H9 (cell line): ENCODE measurements at regions not wholly inside any gene's neighbourhood (a gene's known extent, or its start where the extent isn't known, plus 50 kb on each side); places are given as distances from the start of the nearest gene placed in this dataset.

Experiments
- DNase-seq: peaks from one replicate; pipeline ENCODE4 v3.0.0-alpha.2; 2017
- H2AFZ ChIP-seq: one replicate; pipeline ENCODE4 v1.6.1; 2013; ENCODE audit warnings: mild to moderate bottlenecking, low read length, control low read depth, moderate library complexity
- H2AK5ac ChIP-seq: 2 replicates; pipeline ENCODE4 v1.6.1; 2013; ENCODE audit warnings: low read length, control low read depth, mixed read lengths; ENCODE audit not compliant: insufficient read length
- H2BK120ac ChIP-seq: one replicate; pipeline ENCODE4 v1.6.1; 2013; ENCODE audit warnings: low read depth, mild to moderate bottlenecking, low read length, control low read depth, inconsistent platforms; ENCODE audit not compliant: poor library complexity, severe bottlenecking
- H2BK12ac ChIP-seq: 2 replicates; pipeline ENCODE4 v1.6.1; 2013; ENCODE audit warnings: low read length, control low read depth, mixed read lengths, low read depth; ENCODE audit not compliant: insufficient read length
- H2BK15ac ChIP-seq: 2 replicates; pipeline ENCODE4 v1.6.1; 2013; ENCODE audit warnings: low read depth, low read length, control low read depth
- H2BK20ac ChIP-seq: one replicate; pipeline ENCODE4 v1.6.1; 2013; ENCODE audit warnings: low read depth, mild to moderate bottlenecking, low read length, control low read depth, inconsistent platforms; ENCODE audit not compliant: poor library complexity, severe bottlenecking
- H2BK5ac ChIP-seq: 2 replicates; pipeline ENCODE4 v1.6.1; 2013; ENCODE audit warnings: low read length, control low read depth, mixed read lengths; ENCODE audit not compliant: insufficient read length
- H3K14ac ChIP-seq: 2 replicates; pipeline ENCODE4 v1.6.1; 2013; ENCODE audit warnings: low read length, control low read depth; ENCODE audit not compliant: insufficient read depth
- H3K18ac ChIP-seq: 2 replicates; pipeline ENCODE4 v1.6.1; 2013; ENCODE audit warnings: low read depth, mild to moderate bottlenecking, mixed read lengths, low read length, control low read depth; ENCODE audit not compliant: insufficient read length
- H3K23ac ChIP-seq: 2 replicates; pipeline ENCODE4 v1.6.1; 2013; ENCODE audit warnings: low read length, control low read depth, mixed read lengths, low read depth; ENCODE audit not compliant: insufficient read length
- H3K23me2 ChIP-seq: 2 replicates; pipeline ENCODE4 v1.6.1; 2013; ENCODE audit warnings: low read depth, mild to moderate bottlenecking, mixed read lengths, low read length, control low read depth; ENCODE audit not compliant: insufficient read length, poor library complexity, severe bottlenecking
- H3K27ac ChIP-seq: 2 replicates; pipeline ENCODE4 v1.5.1; 2013; ENCODE audit warnings: low read length, control low read depth, mixed read lengths, low read depth; ENCODE audit not compliant: insufficient read length
- H3K27me3 ChIP-seq: 2 replicates; pipeline ENCODE4 v1.6.1; 2013; ENCODE audit warnings: low read length, control low read depth, inconsistent platforms; ENCODE audit not compliant: insufficient read depth
- H3K4ac ChIP-seq: 2 replicates; pipeline ENCODE4 v1.6.1; 2013; ENCODE audit warnings: low read depth, mild to moderate bottlenecking, control low read depth, inconsistent platforms, low read length, moderate library complexity
- H3K4me1 ChIP-seq: 2 replicates; pipeline ENCODE4 v1.6.1; 2013; ENCODE audit warnings: low read length, control low read depth, inconsistent platforms; ENCODE audit not compliant: insufficient read depth
- H3K4me2 ChIP-seq: 2 replicates; pipeline ENCODE4 v1.6.1; 2013; ENCODE audit warnings: low read length, control low read depth, mixed read lengths; ENCODE audit not compliant: insufficient read length, insufficient read depth
- H3K56ac ChIP-seq: 2 replicates; pipeline ENCODE4 v1.6.1; 2013; ENCODE audit warnings: low read depth, mild to moderate bottlenecking, mixed read lengths, low read length, control low read depth; ENCODE audit not compliant: insufficient read length
- H3K79me1 ChIP-seq: 2 replicates; pipeline ENCODE4 v1.6.1; 2013; ENCODE audit warnings: low read depth, mild to moderate bottlenecking, moderate library complexity, low read length, control low read depth, inconsistent platforms; ENCODE audit not compliant: insufficient read depth, poor library complexity, severe bottlenecking
- H3K79me2 ChIP-seq: 2 replicates; pipeline ENCODE4 v1.6.1; 2013; ENCODE audit warnings: low read length, control low read depth, inconsistent platforms; ENCODE audit not compliant: insufficient read depth
- H3K9ac ChIP-seq: 2 replicates; pipeline ENCODE4 v1.6.1; 2013; ENCODE audit warnings: low read length, control low read depth, mixed read lengths; ENCODE audit not compliant: insufficient read length; ENCODE audit errors: extremely low read depth
- H3K9me3 ChIP-seq: one replicate; pipeline ENCODE4 v1.6.1; 2013; ENCODE audit warnings: low read depth, low read length, inconsistent platforms; ENCODE audit not compliant: control insufficient read depth
- H3T11ph ChIP-seq: one replicate; pipeline ENCODE4 v1.6.1; 2013; ENCODE audit warnings: mild to moderate bottlenecking, low read length, control low read depth, inconsistent platforms
- H4K20me1 ChIP-seq: one replicate; pipeline ENCODE4 v1.6.1; 2013; ENCODE audit not compliant: control insufficient read depth, insufficient read length, insufficient read depth
- H4K5ac ChIP-seq: 2 replicates; pipeline ENCODE4 v1.6.1; 2013; ENCODE audit warnings: low read depth, mild to moderate bottlenecking, mixed read lengths, low read length, control low read depth; ENCODE audit not compliant: insufficient read length
- H4K8ac ChIP-seq: replicated peaks from 2 replicates; pipeline ENCODE4 v1.6.1; 2013; ENCODE audit warnings: low read length, control low read depth, mixed read lengths, low read depth; ENCODE audit not compliant: insufficient read length
- H4K91ac ChIP-seq: 2 replicates; pipeline ENCODE4 v1.6.1; 2013; ENCODE audit warnings: low read depth, mild to moderate bottlenecking, moderate library complexity, mixed read lengths, low read length, control low read depth; ENCODE audit not compliant: insufficient read length
- H3K27ac Mint-ChIP-seq, 3 experiments: 2 replicates in 2 of 3; 3 replicates in 1 of 3; pipeline ENCODE4 v1.8.0; 2020 to 2021; ENCODE audit warnings: mixed read lengths in 3 of 3, mild to moderate bottlenecking in 1 of 3, moderate library complexity in 1 of 3
- H3K27me3 Mint-ChIP-seq: 2 replicates; pipeline ENCODE4 v1.8.0; 2021; ENCODE audit warnings: low read depth, mild to moderate bottlenecking, moderate library complexity, mixed read lengths
- H3K36me3 Mint-ChIP-seq, 3 experiments: 2 replicates in 2 of 3; 3 replicates in 1 of 3; pipeline ENCODE4 v1.8.0; 2020 to 2021; ENCODE audit warnings: low read depth in 3 of 3, mixed read lengths in 3 of 3; ENCODE audit not compliant: insufficient read depth in 1 of 3
- H3K4me1 Mint-ChIP-seq, 2 experiments: 2 replicates each; pipeline ENCODE4 v1.8.0; 2020; ENCODE audit warnings: mixed read lengths in 2 of 2
- H3K4me3 Mint-ChIP-seq, 2 experiments: 2 replicates in 1 of 2; 3 replicates in 1 of 2; pipeline ENCODE4 v1.8.0; 2020 to 2021; ENCODE audit warnings: mild to moderate bottlenecking in 2 of 2, mixed read lengths in 2 of 2, moderate library complexity in 1 of 2
- H3K9me3 Mint-ChIP-seq, 2 experiments: 2 replicates in 1 of 2; 3 replicates in 1 of 2; pipeline ENCODE4 v1.8.0; 2020; ENCODE audit warnings: mild to moderate bottlenecking in 2 of 2, mixed read lengths in 2 of 2, moderate library complexity in 1 of 2
- CTCF ChIP-seq: fragments of 200-600 bp; sonication (generic); conservative IDR thresholded peaks from 3 replicates; pipeline ENCODE4 v1.8.0; 2021; ENCODE audit warnings: antibody characterized with exemption, mild to moderate bottlenecking
- WGBS: extraction: QIAGEN DNeasy Blood & Tissue Kit; methylation state at CpG from one replicate; pipeline ENCODE4 v1.1.7; 2013; ENCODE audit warnings: missing lambda C conversion rate, low lambda C conversion rate, mixed read lengths; ENCODE audit not compliant: insufficient read length; ENCODE audit errors: extremely low coverage; 5-methylcytosine and 5-hydroxymethylcytosine counted together

- Histone ChIP-seq H2BK5ac (no peak overlapping the region), H4K20me1 (no peaks in the 10 kb centered on the region), H3K18ac (no peak overlapping the region), H2BK12ac (no peak overlapping the region), H2BK120ac (no peak overlapping the region), H2BK20ac (no peak overlapping the region), H4K91ac (no peak overlapping the region), H3K9ac (no peak overlapping the region), H3T11ph (no peak overlapping the region), H3K23ac (no peak overlapping the region), H4K8ac (no peak overlapping the region), H3K4me1 (no peaks in the 10 kb centered on the region), H3K27me3 (no peaks in the 10 kb centered on the region), H3K4ac (no peak overlapping the region), H2AK5ac (no peak overlapping the region), H3K79me1 (no peaks in the 10 kb centered on the region), H3K14ac (no peak overlapping the region), H3K4me2 (no peak overlapping the region), H3K9me3 (no peaks in the 10 kb centered on the region), H3K56ac (no peak overlapping the region), H3K79me2 (no peaks in the 10 kb centered on the region), H3K27ac (no peak overlapping the region), H2AFZ (no peak overlapping the region), H2BK15ac (no peak overlapping the region), H3K23me2 (no peaks in the 10 kb centered on the region), H4K5ac (no peak overlapping the region)
- H3K9me3 Mint-ChIP-seq, result peaks cover 2 to 5% of the 10 kb centered on the region in 2 experiments; a peak in 1 of 5 replicates
- no CpG with 5 or more reads among the region's 3 CpGs for WGBS
- peaks cover 0 to 3% of the 10 kb centered on the region in 2 experiments; a peak in 2 of 4 replicates for H3K4me1 Mint-ChIP-seq
- H3K27ac Mint-ChIP-seq, result no peak overlapping the region
- H3K27me3 Mint-ChIP-seq, result no peaks in the 10 kb centered on the region
- no peak overlapping the region for H3K4me3 Mint-ChIP-seq
- no peak for DNase-seq
- no peak for TF ChIP-seq CTCF
- H3K36me3 Mint-ChIP-seq, result no peaks in the 10 kb centered on the region; a peak in 3 of 7 replicates
These were observed 143.4 kb downstream of the CYSLTR2 start for GRCh38 chr13:48797127-48797526.
